ENCODE measurements at regions not wholly inside any gene's neighbourhood (a gene's known extent, or its start where the extent isn't known, plus 50 kb on each side); places are given as distances from the start of the nearest gene placed in this dataset.
"Not testable (repeated sequence)": the region's sequence is repeated elsewhere in the genome, so short reads cannot be mapped to it uniquely, and the experiment has no call there.

GRCh38 chr11:29231991-29232390, 784.8 kb downstream of the KCNA4 start:
- no peak for DNase-seq

- no peak for DNase-seq
These were observed 785.2 kb downstream of the KCNA4 start for GRCh38 chr11:29231586-29231985.

- no peak for DNase-seq
These were observed 789.0 kb downstream of the KCNA4 start for GRCh38 chr11:29227811-29228210.

GRCh38 chr11:29224739-29225384, 792.0 kb downstream of the KCNA4 start:
- no peak for DNase-seq

GRCh38 chr11:29219531-29219930, 797.3 kb downstream of the KCNA4 start:
- DNase-seq = not testable (repeated sequence)

- DNase-seq = no peak
These were observed 798.9 kb downstream of the KCNA4 start for GRCh38 chr11:29217901-29218300.

- DNase-seq = no peak
These were observed 802.0 kb downstream of the KCNA4 start for GRCh38 chr11:29214833-29215232.

- no peak for DNase-seq
These were observed 805.6 kb downstream of the KCNA4 start for GRCh38 chr11:29211202-29211601.

- DNase-seq = no peak
These were observed 806.4 kb downstream of the KCNA4 start for GRCh38 chr11:29210426-29210825.

- DNase-seq = no peak
These were observed 808.7 kb downstream of the KCNA4 start for GRCh38 chr11:29208117-29208516.

- DNase-seq = no peak
These were observed 815.9 kb downstream of the KCNA4 start for GRCh38 chr11:29200791-29201562.

- DNase-seq = no peak
These were observed 826.5 kb downstream of the KCNA4 start for GRCh38 chr11:29190313-29190712.

- DNase-seq = no peak
These were observed 829.6 kb downstream of the KCNA4 start for GRCh38 chr11:29187215-29187614.

- DNase-seq = no peak
These were observed 831.6 kb downstream of the KCNA4 start for GRCh38 chr11:29184939-29185890.

GRCh38 chr11:29183301-29183700, 833.5 kb downstream of the KCNA4 start:
- no peak for DNase-seq

GRCh38 chr11:29173660-29174062, 843.2 kb downstream of the KCNA4 start:
- DNase-seq = no peak

GRCh38 chr11:29171360-29171950, 845.4 kb downstream of the KCNA4 start:
- DNase-seq = no peak

GRCh38 chr11:29166306-29166705, 850.5 kb downstream of the KCNA4 start:
- DNase-seq = no peak

- no peak for DNase-seq
These were observed 853.6 kb downstream of the KCNA4 start for GRCh38 chr11:29163231-29163630.

- no peak for DNase-seq
These were observed 854.3 kb downstream of the KCNA4 start for GRCh38 chr11:29162491-29162890.

- no peak for DNase-seq
These were observed 855.6 kb downstream of the KCNA4 start for GRCh38 chr11:29161191-29161590.

- no peak for DNase-seq
These were observed 857.0 kb downstream of the KCNA4 start for GRCh38 chr11:29159552-29160465.
